IMR-90 (cell line): ENCODE measurements at regions not wholly inside any gene's neighbourhood (a gene's known extent, or its start where the extent isn't known, plus 50 kb on each side); places are given as distances from the start of the nearest gene placed in this dataset.

ENCODE experiments used
- CEBPB ChIP-seq: IDR thresholded peaks from 2 replicates; pipeline ENCODE4 v1.6.1; 2012; ENCODE audit warnings: low read depth, low read length, improper control_type of control experiment
- CTCF ChIP-seq: conservative IDR thresholded peaks from 2 replicates; pipeline ENCODE4 v1.5.1; 2012; ENCODE audit warnings: mild to moderate bottlenecking, low read depth, low read length, improper control_type of control experiment
- ELK1 ChIP-seq: fragments of 150-350 bp; IDR thresholded peaks from 2 replicates; pipeline ENCODE4 v1.6.1; 2016; ENCODE audit warnings: low read depth, mild to moderate bottlenecking, low read length, moderate library complexity, borderline replicate concordance
- FOS ChIP-seq: fragments of 150-350 bp; IDR thresholded peaks from 2 replicates; pipeline ENCODE4 v1.6.1; 2016; ENCODE audit warnings: low read depth, low read length
- MAFK ChIP-seq: IDR thresholded peaks from 2 replicates; pipeline ENCODE4 v1.6.1; 2012; ENCODE audit warnings: low read depth, low read length, improper control_type of control experiment
- MXI1 ChIP-seq: IDR thresholded peaks from 2 replicates; pipeline ENCODE4 v1.6.1; 2012; ENCODE audit warnings: low read depth, mild to moderate bottlenecking, low read length, moderate library complexity, borderline replicate concordance
- NFE2L2 ChIP-seq: fragments of 150-350 bp; IDR thresholded peaks from 2 replicates; pipeline ENCODE4 v1.6.1; 2016; ENCODE audit warnings: low read depth, mild to moderate bottlenecking, low read length
- POLR2A ChIP-seq: IDR thresholded peaks from 2 replicates; pipeline ENCODE4 v1.6.1; 2012; ENCODE audit warnings: mild to moderate bottlenecking, low read depth, low read length
- RAD21 ChIP-seq: IDR thresholded peaks from 2 replicates; pipeline ENCODE4 v1.6.1; 2012; ENCODE audit warnings: low read length, improper control_type of control experiment
- RCOR1 ChIP-seq: IDR thresholded peaks from 2 replicates; pipeline ENCODE4 v1.6.1; 2012; ENCODE audit warnings: mild to moderate bottlenecking, low read length, improper control_type of control experiment; ENCODE audit not compliant: insufficient replicate concordance
- RFX5 ChIP-seq: IDR thresholded peaks from 2 replicates; pipeline ENCODE4 v1.8.0; 2012; ENCODE audit warnings: low read depth, mild to moderate bottlenecking, low read length, moderate library complexity
- USF2 ChIP-seq: fragments of 150-350 bp; IDR thresholded peaks from 2 replicates; pipeline ENCODE4 v1.6.1; 2017; ENCODE audit warnings: mild to moderate bottlenecking, antibody characterized with exemption, low read length, low read depth

- TF ChIP-seq MAFK: no peak
- no peak for TF ChIP-seq ELK1
- no peak for TF ChIP-seq CTCF
- TF ChIP-seq CEBPB: no peak
- TF ChIP-seq POLR2A: no peak
- no peak for TF ChIP-seq RCOR1
- TF ChIP-seq USF2: no peak
- TF ChIP-seq MXI1: no peak
- no peak for TF ChIP-seq RFX5
- no peak for TF ChIP-seq RAD21
- TF ChIP-seq NFE2L2: no peak
- TF ChIP-seq FOS: no peak
These were observed 68.9 kb upstream of the FREM2 start for GRCh38 chr13:38617936-38618335.
